HL-60 (cell line): ENCODE measurements at regions not wholly inside any gene's neighbourhood (a gene's known extent, or its start where the extent isn't known, plus 50 kb on each side); places are given as distances from the start of the nearest gene placed in this dataset.

Experiments used
- CTCF ChIP-seq: IDR thresholded peaks from one replicate; pipeline ENCODE4 v1.5.1; 2011; ENCODE audit warnings: low read length, control low read depth, inconsistent platforms; ENCODE audit not compliant: insufficient read depth
- POLR2AphosphoS5 ChIP-seq: IDR thresholded peaks from 2 replicates; pipeline ENCODE4 v1.6.1; 2012; ENCODE audit warnings: low read depth
- REST ChIP-seq: IDR thresholded peaks from 2 replicates; pipeline ENCODE4 v1.6.1; 2012; ENCODE audit warnings: low read depth; ENCODE audit not compliant: insufficient replicate concordance

- TF ChIP-seq CTCF (no peak), POLR2AphosphoS5 (no peak), REST (no peak)
Measured at GRCh38 chr2:70360661-70361270, 58.9 kb upstream of the FAM136A start.
